Stimulated activated CD8-positive, alpha-beta memory T cell treated with anti-CD3 and anti-CD28 coated beads, Interleukin-12 subunit alpha, Interleukin-12 subunit beta, amount 100 ng/mL, for 1 hour (primary cell): ENCODE measurements at regions not wholly inside any gene's neighbourhood (a gene's known extent, or its start where the extent isn't known, plus 50 kb on each side); places are given as distances from the start of the nearest gene placed in this dataset.
"Not testable (repeated sequence)": the region's sequence is repeated elsewhere in the genome, so short reads cannot be mapped to it uniquely, and the experiment has no call there.

Experiments used
- DNase-seq: peaks from one replicate; pipeline ENCODE4 v3.0.0-alpha.2; 2020; ENCODE audit warnings: low read depth

GRCh38 chrX:150238632-150239382 lies 124.3 kb upstream of the MAMLD1 start:
- no peak for DNase-seq

- DNase-seq = no peak
These were observed 123.0 kb upstream of the MAMLD1 start for GRCh38 chrX:150239946-150240642.

GRCh38 chrX:150240643-150240970 lies 122.5 kb upstream of the MAMLD1 start:
- no peak for DNase-seq

GRCh38 chrX:150253959-150254620 lies 109.0 kb upstream of the MAMLD1 start:
- DNase-seq = no peak

DNA sequence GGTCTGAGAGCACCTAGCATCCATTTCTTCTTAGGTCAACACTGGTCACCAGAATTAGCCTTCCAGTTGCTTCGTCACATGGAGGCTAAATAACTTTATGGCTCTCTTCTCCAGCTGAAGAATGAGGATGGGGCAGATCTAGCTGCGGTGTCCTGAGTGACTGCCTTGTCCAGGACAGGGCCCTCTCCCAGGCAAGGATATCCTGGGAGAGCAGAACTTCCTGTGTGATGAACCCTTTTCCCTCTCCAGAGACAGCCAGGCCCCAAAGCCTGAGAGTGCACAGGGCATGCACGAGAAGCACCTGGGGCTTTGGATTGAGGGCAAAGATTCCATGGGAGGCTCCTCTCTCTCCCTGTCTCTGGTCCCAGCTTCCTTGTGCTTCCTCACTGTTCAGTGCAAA lies 108.2 kb upstream of the MAMLD1 start:
- no peak for DNase-seq

DNA sequence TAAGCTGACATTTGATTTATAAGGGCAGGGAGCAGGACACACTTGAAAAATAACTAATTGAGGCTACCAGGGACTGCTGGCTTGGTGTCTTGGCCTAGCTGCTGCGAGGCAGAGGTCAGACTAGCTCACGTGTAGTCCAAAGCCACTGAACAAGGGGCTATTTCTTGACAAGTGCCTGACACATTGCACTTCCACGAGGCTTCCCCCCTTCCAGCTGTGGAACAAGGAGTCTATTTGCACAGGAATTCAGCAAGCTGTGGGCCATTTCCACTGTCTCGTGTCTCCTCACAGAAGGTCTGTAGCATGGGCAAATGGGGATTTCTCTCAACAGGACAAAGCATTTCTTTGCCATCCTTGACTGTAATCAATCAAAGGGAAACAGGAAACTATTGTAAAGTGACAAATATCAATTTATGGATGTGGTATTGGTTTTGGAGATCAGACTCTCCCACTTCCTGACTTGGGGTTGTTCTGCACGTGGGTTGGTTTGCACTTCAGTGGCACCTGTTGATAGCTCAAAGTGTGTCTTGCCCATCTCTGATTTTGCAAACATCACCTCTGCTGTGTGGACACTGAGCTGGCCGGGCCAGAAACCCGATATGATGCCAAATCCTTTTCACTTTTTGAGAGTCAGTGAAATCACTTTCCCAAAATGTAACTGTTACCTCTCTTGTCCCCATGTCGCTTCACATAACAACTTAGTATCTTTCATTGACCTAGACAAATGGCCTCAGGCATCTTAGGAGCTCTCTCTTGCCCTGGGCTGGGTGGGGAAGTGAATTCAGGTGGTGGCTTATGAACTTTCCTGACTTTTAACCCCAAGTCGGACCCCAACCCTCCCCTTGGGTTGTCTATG lies 107.4 kb upstream of the MAMLD1 start:
- no peak for DNase-seq

- no peak for DNase-seq
These were observed 106.8 kb upstream of the MAMLD1 start for GRCh38 chrX:150256297-150256650.

DNA sequence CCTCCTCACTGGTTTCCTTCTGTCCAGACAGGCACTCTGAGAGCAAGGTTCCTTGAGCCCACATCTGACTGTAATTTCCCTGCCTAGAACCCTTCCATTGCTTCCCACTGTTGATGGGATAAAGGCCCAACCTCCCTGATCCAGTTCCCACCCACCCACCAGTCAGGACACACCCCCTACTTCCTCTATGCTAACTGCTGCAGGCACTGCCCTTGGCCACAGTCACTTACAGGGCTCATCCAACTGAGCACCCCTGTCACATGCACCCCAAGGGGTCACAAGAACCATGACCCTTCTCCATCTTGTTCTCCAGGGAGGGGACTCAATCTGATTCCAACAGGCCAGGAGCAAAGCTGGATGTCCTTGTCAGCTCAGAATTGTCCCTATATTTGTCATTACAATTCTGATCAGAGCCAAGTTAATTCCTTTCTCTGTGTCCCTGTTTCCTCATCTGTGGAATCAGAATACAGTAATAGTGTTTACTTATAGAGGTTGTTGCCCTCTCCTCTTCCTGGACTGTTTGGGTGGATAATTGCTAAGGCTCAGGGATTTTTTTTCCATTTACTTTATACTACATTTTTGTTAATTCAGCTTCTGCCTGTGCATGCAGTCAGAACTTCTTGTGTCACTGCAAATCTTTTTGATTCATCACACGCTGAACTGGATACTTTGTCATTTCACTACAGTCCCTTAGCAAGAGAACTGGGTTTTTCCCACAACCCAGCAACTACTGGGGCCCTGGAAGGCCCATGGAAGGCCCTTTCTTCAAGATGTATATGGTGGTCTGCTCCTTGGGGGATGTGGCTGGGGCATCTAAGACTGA lies 105.6 kb upstream of the MAMLD1 start:
- no peak for DNase-seq

GRCh38 chrX:150258176-150258425 lies 105.0 kb upstream of the MAMLD1 start:
- no peak for DNase-seq

- DNase-seq = no peak
These were observed 104.4 kb upstream of the MAMLD1 start for GRCh38 chrX:150258463-150259430.

DNA sequence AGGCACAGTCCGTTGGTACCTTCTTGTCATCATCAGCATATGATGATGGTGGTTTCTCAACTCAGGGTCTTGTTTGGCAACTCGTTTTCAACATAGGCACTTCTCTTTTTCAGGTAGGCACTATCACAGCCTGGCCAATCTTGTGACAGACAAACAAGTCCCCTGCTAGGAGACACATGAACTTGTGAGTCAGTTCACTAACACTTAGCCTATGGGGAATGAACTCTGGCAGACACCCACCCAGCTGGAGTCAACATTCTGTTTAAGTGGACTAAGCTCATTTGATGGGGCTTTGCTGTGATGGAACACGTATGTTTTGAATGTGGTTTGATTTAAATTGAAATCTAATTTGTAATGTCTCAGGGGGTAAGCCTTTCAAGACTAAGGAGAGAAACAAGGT lies 100.7 kb upstream of the MAMLD1 start:
- no peak for DNase-seq

- no peak for DNase-seq
These were observed 94.2 kb upstream of the MAMLD1 start for GRCh38 chrX:150268839-150269355.

GRCh38 chrX:150269605-150270254 lies 93.4 kb upstream of the MAMLD1 start:
- DNase-seq = no peak

- no peak for DNase-seq
These were observed 92.5 kb upstream of the MAMLD1 start for GRCh38 chrX:150270622-150271021.

- not testable (repeated sequence) for DNase-seq
These were observed 89.4 kb upstream of the MAMLD1 start for GRCh38 chrX:150273575-150274294.

DNA sequence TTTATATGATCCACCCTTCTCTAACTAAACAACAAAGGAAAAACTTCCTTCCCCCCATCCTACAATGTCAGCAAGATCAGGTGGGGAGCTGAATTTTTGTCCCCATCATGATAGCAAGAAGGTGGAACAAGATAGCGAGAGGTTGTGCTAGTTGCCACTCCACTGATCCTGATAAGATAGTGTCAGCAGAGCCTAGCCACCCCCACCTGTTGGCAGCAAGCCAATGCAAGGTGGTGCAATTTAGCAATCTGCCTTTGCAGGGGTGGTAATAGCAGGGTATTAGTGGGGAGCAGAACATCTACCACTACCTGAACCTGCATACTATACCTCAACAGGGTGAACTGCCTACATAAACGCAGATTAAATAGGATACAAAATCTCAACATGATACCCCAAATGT lies 80.2 kb upstream of the MAMLD1 start:
- DNase-seq = no peak

DNA sequence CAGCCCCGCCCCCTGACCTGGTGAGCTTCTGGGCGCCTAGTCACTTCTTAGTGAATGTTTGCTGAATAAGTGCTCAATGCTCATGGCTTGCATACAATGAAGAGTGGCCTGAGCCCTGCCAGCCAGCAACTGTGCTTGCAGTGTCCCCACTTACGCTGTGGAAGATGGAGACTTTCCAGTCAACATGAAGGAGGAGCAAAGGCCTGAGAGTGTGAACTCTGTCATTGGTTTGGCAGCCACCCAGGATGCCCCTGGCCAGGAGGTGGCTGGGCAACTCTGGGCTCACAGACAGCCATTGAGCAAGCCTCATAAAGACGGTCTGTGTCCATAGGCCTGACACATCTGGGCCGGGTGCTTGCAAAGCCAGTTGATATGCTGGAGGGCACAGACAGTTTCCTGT lies 72.1 kb upstream of the MAMLD1 start:
- no peak for DNase-seq

DNA sequence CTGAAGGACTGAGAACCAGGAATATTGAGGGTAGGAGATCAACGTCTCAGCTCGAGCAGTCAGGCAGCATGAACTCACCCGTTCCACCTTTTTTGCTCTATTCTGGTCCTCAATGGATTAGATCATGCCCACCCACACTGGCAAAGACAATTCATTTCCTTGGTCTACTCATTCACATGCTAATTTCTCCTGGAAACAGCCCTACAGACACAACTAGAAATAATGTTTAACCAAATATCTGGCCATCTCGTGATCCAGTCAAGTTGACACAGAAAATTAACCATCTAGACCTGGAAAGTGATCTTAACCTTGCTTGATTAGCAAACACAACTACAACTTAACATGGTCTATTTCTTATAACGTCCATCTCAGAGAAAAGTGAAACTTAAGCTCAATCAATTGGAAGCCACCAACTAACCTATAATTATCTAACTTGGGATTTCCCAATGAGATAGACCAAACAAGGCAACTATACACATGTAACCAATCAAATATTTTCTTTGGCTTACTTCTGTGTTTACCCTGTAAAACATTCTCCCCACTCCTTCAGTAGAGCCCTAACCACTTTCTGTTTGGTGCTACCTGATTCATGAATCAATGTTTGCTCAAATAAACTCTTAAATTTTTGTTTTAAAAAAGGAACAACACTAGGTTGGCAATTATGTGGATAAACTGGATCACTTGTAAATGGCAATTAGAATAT lies 69.7 kb upstream of the MAMLD1 start:
- DNase-seq = no peak
